ENCODE measurements at regions not wholly inside any gene's neighbourhood (a gene's known extent, or its start where the extent isn't known, plus 50 kb on each side); places are given as distances from the start of the nearest gene placed in this dataset.
A peak's percentile ranks its signal among the peaks of the same experiment; 100 is the strongest.
"Not testable (repeated sequence)": the region's sequence is repeated elsewhere in the genome, so short reads cannot be mapped to it uniquely, and the experiment has no call there.

- peak; percentile 27 for DNase-seq (ENCODE audit: low read depth)
- no peak overlapping the region for H3K4me3 ChIP-seq (ENCODE audit: low read depth, low read length)
- peak; percentile 84 for TF ChIP-seq CTCF (IDR thresholded peaks at IDR 0.05; ENCODE audit: low read depth, low read length, missing control alignments)
These were observed 352.4 kb upstream of the ARHGEF26 start for GRCh38 chr3:153768561-153769469.

- no peak for TF ChIP-seq CTCF (IDR thresholded peaks at IDR 0.05; ENCODE audit: low read depth, low read length, missing control alignments)
- no peak for DNase-seq (ENCODE audit: low read depth)
- H3K4me3 ChIP-seq (ENCODE audit: low read depth, low read length): no peak overlapping the region
These were observed 338.1 kb upstream of the ARHGEF26 start for GRCh38 chr3:153783106-153783505.

GRCh38 chr3:153783741-153784480 lies 337.3 kb upstream of the ARHGEF26 start:
- TF ChIP-seq CTCF (IDR thresholded peaks at IDR 0.05; ENCODE audit: low read depth, low read length, missing control alignments): no peak
- H3K4me3 ChIP-seq (ENCODE audit: low read depth, low read length): no peak overlapping the region
- no peak for DNase-seq (ENCODE audit: low read depth)

- no peak overlapping the region for H3K4me3 ChIP-seq (ENCODE audit: low read depth, low read length)
- peak; percentile 15 for TF ChIP-seq CTCF (IDR thresholded peaks at IDR 0.05; ENCODE audit: low read depth, low read length, missing control alignments)
- no peak for DNase-seq (ENCODE audit: low read depth)
These were observed 335.3 kb upstream of the ARHGEF26 start for GRCh38 chr3:153785901-153786300.

- DNase-seq (ENCODE audit: low read depth): no peak
- H3K4me3 ChIP-seq (ENCODE audit: low read depth, low read length): no peak overlapping the region
- TF ChIP-seq CTCF (IDR thresholded peaks at IDR 0.05; ENCODE audit: low read depth, low read length, missing control alignments): no peak
These were observed 331.8 kb upstream of the ARHGEF26 start for GRCh38 chr3:153789380-153789779.

- not testable (repeated sequence) for DNase-seq (ENCODE audit: low read depth); H3K4me3 ChIP-seq (ENCODE audit: low read depth, low read length)
These were observed 324.1 kb upstream of the ARHGEF26 start for GRCh38 chr3:153797056-153797455.

GRCh38 chr3:153809097-153809496 lies 312.1 kb upstream of the ARHGEF26 start:
- no peak overlapping the region for H3K4me3 ChIP-seq (ENCODE audit: low read depth, low read length)
- no peak for TF ChIP-seq CTCF (IDR thresholded peaks at IDR 0.05; ENCODE audit: low read depth, low read length, missing control alignments)
- DNase-seq (ENCODE audit: low read depth): no peak
